Natural killer cell (primary cell): ENCODE measurements at regions not wholly inside any gene's neighbourhood (a gene's known extent, or its start where the extent isn't known, plus 50 kb on each side); places are given as distances from the start of the nearest gene placed in this dataset.

Source experiments
- ATAC-seq, 3 donors: fragments of 150-1000 bp in 2 of 3; fragments of 200-7000 bp in 1 of 3; cut with Tn5 transposase; 1 replicate in 1 of 3; 2 replicates in 2 of 3; pipeline ENCODE4 v1.10.0; 2021; ENCODE audit warnings: mild to moderate bottlenecking in 2 of 3, moderate library complexity in 2 of 3
- DNase-seq, 2 donors: peaks; one replicate each; pipeline versions ENCODE4 v3.0.0 to v3.0.0-alpha.2; 2013 to 2021; ENCODE audit warnings: mixed read lengths in 1 of 2
- H3K27ac ChIP-seq: one replicate; pipeline ENCODE4 v1.5.1; 2013; ENCODE audit warnings: mild to moderate bottlenecking, low read length
- H3K27me3 ChIP-seq: one replicate; pipeline ENCODE4 v1.6.1; 2013; ENCODE audit warnings: low read length; ENCODE audit not compliant: control insufficient read depth, insufficient read depth
- H3K36me3 ChIP-seq: one replicate; pipeline ENCODE4 v1.6.1; 2013; ENCODE audit warnings: low read length; ENCODE audit not compliant: control insufficient read depth, insufficient read depth
- H3K4me1 ChIP-seq: one replicate; pipeline ENCODE4 v1.6.1; 2013; ENCODE audit warnings: low read length; ENCODE audit not compliant: control insufficient read depth, insufficient read depth
- H3K4me3 ChIP-seq: one replicate; pipeline ENCODE4 v1.5.1; 2013; ENCODE audit warnings: low read length
- H3K9me3 ChIP-seq: one replicate; pipeline ENCODE4 v1.6.1; 2013; ENCODE audit warnings: low read length; ENCODE audit not compliant: control insufficient read depth, insufficient read depth
- H3K27ac Mint-ChIP-seq, 2 donors: one replicate each; pipeline ENCODE4 v1.8.0; 2022; ENCODE audit warnings: mild to moderate bottlenecking in 2 of 2, mixed read lengths in 2 of 2, moderate library complexity in 1 of 2
- H3K27me3 Mint-ChIP-seq, 2 donors: one replicate each; pipeline ENCODE4 v1.8.0; 2022; ENCODE audit warnings: low read depth in 2 of 2, mixed read lengths in 2 of 2
- H3K36me3 Mint-ChIP-seq: one replicate; pipeline ENCODE4 v1.8.0; 2022; ENCODE audit warnings: mixed read lengths
- H3K4me1 Mint-ChIP-seq, 2 donors: one replicate each; pipeline ENCODE4 v1.8.0; 2022; ENCODE audit warnings: mixed read lengths in 2 of 2
- H3K4me3 Mint-ChIP-seq: one replicate; pipeline ENCODE4 v1.8.0; 2022; ENCODE audit warnings: mild to moderate bottlenecking, moderate library complexity, mixed read lengths
- H3K9me3 Mint-ChIP-seq, 2 donors: one replicate each; pipeline ENCODE4 v1.8.0; 2022; ENCODE audit warnings: mixed read lengths in 2 of 2
- WGBS: methylation state at CpG from one replicate; pipeline ENCODE4 v1.1.7; 2013; ENCODE audit warnings: missing lambda C conversion rate; ENCODE audit not compliant: insufficient coverage; 5-methylcytosine and 5-hydroxymethylcytosine counted together
- intact Hi-C: fragments of 100-400 bp; cut with micrococcal nuclease; formaldehyde crosslinking; loops from one replicate; pipeline ENCODE4 v1.14.2; 2022
- TF ChIP-seq, protein P1 (sequence below): fragments of 200-600 bp; IDR thresholded peaks from one replicate; pipeline ENCODE4 v1.8.0; 2022; ENCODE audit warnings: antibody characterized with exemption

DNA sequence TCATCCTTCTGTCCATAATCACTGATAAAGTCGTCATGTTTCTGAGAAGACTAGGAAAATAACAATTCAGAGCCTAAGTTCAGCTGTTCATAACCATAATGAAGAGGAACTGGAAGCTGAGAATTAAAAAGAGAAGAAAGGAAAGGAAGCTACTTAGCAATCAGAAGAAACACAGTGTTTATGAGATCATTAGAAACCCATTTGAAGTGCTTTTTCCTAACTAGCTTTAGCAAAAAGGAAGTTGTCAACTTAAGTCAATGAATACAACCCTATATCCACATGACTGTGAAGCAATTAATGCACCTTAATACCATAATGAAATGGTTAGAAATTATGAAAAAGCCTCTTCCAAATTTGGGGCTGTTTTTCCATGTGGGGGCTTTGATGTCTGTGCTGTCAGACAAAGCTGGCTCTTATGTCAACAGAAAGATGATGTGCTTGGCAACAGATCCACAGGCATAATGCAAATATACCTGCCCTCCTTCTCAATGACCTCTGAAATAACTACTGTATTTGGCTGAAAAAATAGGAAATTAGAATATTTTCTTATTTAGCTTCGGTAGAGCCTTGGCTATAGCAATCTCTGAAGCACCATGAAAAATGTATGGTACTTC lies 463.5 kb downstream of the RASEF start:
- H3K27me3 ChIP-seq: no peaks in the 10 kb centered on the region
- H3K27ac ChIP-seq: no peak overlapping the region
- no peaks in the 10 kb centered on the region for H3K4me1 Mint-ChIP-seq
- TF ChIP-seq, protein P1, sequence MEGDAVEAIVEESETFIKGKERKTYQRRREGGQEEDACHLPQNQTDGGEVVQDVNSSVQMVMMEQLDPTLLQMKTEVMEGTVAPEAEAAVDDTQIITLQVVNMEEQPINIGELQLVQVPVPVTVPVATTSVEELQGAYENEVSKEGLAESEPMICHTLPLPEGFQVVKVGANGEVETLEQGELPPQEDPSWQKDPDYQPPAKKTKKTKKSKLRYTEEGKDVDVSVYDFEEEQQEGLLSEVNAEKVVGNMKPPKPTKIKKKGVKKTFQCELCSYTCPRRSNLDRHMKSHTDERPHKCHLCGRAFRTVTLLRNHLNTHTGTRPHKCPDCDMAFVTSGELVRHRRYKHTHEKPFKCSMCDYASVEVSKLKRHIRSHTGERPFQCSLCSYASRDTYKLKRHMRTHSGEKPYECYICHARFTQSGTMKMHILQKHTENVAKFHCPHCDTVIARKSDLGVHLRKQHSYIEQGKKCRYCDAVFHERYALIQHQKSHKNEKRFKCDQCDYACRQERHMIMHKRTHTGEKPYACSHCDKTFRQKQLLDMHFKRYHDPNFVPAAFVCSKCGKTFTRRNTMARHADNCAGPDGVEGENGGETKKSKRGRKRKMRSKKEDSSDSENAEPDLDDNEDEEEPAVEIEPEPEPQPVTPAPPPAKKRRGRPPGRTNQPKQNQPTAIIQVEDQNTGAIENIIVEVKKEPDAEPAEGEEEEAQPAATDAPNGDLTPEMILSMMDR: no peak
- H3K9me3 Mint-ChIP-seq: no peaks in the 10 kb centered on the region
- H3K4me1 ChIP-seq: no peaks in the 10 kb centered on the region
- no peak overlapping the region for H3K4me3 ChIP-seq
- H3K36me3 Mint-ChIP-seq: no peaks in the 10 kb centered on the region
- no peak for ATAC-seq
- DNase-seq: no peak
- no peaks in the 10 kb centered on the region for H3K9me3 ChIP-seq
- no peaks in the 10 kb centered on the region for H3K36me3 ChIP-seq
- WGBS: 60% methylated on average over 1 of the region's 2 CpGs
- no peak overlapping the region for H3K4me3 Mint-ChIP-seq
- intact Hi-C loops: no loop called here
- H3K27ac Mint-ChIP-seq: no peak overlapping the region
- H3K27me3 Mint-ChIP-seq: no peaks in the 10 kb centered on the region

DNA sequence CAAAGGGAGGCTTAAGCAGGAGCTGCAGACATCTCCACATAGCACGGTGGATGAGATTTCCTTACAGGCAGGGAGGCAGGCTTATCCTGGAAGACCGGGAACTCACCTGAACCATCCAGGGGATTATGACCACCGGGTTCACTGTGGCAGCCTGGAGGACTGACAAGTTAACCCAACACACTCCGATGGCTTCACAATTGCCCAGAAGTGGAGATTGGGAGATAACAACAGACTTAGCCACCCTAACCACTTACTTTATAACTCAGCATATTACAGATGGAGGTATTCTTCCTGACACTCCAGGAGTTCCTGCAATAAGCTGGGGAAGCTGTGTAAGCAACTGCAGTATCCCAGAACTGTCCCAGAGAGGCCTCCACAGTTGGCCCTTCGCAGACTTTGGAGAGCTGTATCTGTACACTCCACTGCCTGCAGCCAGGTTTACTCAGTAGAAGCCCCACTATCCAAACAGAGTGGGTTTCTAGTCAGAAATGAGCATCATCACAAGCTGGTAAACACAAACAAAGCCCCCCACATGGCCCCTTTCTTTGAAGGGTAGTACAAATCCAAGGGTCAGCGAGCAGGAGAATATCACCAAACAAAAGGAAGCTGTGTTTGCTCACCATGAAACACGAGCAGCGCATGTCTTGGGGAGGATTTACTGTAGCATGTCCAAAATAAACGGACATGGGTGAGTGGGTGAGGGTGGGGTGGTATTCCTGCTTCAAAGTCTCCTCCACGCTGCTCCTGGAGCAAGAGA lies 462.2 kb downstream of the RASEF start:
- Mint-ChIP-seq H3K36me3 (no peaks in the 10 kb centered on the region), H3K4me3 (no peak overlapping the region), H3K9me3 (no peaks in the 10 kb centered on the region), H3K4me1 (no peaks in the 10 kb centered on the region), H3K27ac (no peak overlapping the region), H3K27me3 (no peaks in the 10 kb centered on the region)
- no peak overlapping the region for H3K27ac ChIP-seq
- no peak for ATAC-seq
- intact Hi-C loops: no loop called here
- no peaks in the 10 kb centered on the region for H3K4me1 ChIP-seq
- no peaks in the 10 kb centered on the region for H3K27me3 ChIP-seq
- H3K9me3 ChIP-seq: no peaks in the 10 kb centered on the region
- no peak overlapping the region for H3K4me3 ChIP-seq
- DNase-seq: no peak
- TF ChIP-seq, protein P1: no peak
- H3K36me3 ChIP-seq: no peaks in the 10 kb centered on the region
- 72% methylated on average over 9 of the region's 10 CpGs for WGBS

DNA sequence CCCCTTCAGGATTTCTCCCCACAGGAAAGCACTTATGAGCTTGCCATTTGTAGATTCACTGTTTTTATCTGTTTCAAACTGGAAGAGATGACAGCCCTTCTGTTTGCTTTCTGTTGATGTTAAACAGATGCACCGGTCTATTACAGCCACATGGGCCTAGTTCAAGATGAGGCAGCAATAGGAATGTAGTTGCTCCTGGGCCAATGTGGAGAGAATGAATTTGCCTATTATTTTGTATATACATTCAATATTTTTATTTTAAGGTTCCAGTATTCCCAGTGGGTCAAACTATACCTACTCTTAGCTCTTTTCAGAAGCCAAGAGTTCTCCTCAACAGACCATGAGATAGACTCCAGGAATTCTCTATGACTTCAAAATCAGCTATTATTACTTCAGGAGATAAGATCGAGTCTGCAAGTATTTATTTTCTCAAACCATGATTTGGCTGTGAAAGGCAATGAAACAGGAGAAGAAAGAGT lies 461.6 kb downstream of the RASEF start:
- 92% methylated on average over 1 of the region's 2 CpGs for WGBS
- no peaks in the 10 kb centered on the region for H3K4me1 Mint-ChIP-seq
- TF ChIP-seq, protein P1: no peak
- no peaks in the 10 kb centered on the region for H3K4me1 ChIP-seq
- DNase-seq (no peak), ATAC-seq (no peak)
- no peak overlapping the region for H3K27ac Mint-ChIP-seq
- H3K36me3 ChIP-seq: no peaks in the 10 kb centered on the region
- no peak overlapping the region for H3K27ac ChIP-seq
- H3K9me3 ChIP-seq: no peaks in the 10 kb centered on the region
- no peaks in the 10 kb centered on the region for H3K27me3 ChIP-seq
- no peaks in the 10 kb centered on the region for H3K27me3 Mint-ChIP-seq
- intact Hi-C loops: no loop called here
- no peak overlapping the region for H3K4me3 ChIP-seq
- no peaks in the 10 kb centered on the region for H3K9me3 Mint-ChIP-seq
- no peaks in the 10 kb centered on the region for H3K36me3 Mint-ChIP-seq
- no peak overlapping the region for H3K4me3 Mint-ChIP-seq
